ENCODE measurements at regions not wholly inside any gene's neighbourhood (a gene's known extent, or its start where the extent isn't known, plus 50 kb on each side); places are given as distances from the start of the nearest gene placed in this dataset.

DNA sequence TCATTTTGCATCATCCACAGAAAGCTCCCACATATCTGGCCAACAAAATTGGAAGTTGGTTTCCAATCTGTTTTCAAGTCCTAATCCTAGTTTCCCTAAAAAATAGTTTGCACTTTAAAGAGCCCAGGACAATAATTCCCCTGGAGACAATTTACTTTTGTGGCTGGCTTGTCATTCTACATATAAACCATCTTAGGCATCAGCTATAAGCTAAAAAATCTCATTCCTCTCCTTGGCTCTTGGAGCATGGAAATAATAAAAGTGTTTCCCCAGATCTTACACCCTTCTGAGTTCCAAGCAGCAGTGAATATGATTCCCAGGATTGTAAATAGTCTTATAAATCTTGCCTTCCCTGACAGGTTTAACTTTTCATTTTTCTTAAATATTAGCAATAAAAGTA is 89.1 kb upstream of the NUDT4 start:
- POLR2A ChIA-PET: interaction anchor here (0.6 to 1.0 kb wide), 2 partner anchors 11 to 22 kb away, joined by 3 read pairs; no protein-coding TSS in a partner anchor
- no peak for DNase-seq (ENCODE audit: low spot score)
- H3K4me3 ChIP-seq (ENCODE audit: low read depth, low read length, poor library complexity, severe bottlenecking): no peak overlapping the region
- H3K4me1 ChIP-seq (ENCODE audit: insufficient read depth, low read length, poor library complexity, severe bottlenecking): no peaks in the 10 kb centered on the region
- no peaks in the 10 kb centered on the region for H3K36me3 ChIP-seq (ENCODE audit: insufficient read depth, low read length)
- H4K20me1 ChIP-seq (ENCODE audit: insufficient read depth, low read length): no peaks in the 10 kb centered on the region
- no peak overlapping the region for H3K4me2 ChIP-seq (ENCODE audit: low read length)
- CTCF ChIA-PET (ENCODE audit: unreplicated experiment): no interaction called here
- no peaks in the 10 kb centered on the region for H3K9me3 ChIP-seq (ENCODE audit: low read length)
- no peak overlapping the region for H2AFZ ChIP-seq (ENCODE audit: low read length)
- TF ChIP-seq, protein P1, sequence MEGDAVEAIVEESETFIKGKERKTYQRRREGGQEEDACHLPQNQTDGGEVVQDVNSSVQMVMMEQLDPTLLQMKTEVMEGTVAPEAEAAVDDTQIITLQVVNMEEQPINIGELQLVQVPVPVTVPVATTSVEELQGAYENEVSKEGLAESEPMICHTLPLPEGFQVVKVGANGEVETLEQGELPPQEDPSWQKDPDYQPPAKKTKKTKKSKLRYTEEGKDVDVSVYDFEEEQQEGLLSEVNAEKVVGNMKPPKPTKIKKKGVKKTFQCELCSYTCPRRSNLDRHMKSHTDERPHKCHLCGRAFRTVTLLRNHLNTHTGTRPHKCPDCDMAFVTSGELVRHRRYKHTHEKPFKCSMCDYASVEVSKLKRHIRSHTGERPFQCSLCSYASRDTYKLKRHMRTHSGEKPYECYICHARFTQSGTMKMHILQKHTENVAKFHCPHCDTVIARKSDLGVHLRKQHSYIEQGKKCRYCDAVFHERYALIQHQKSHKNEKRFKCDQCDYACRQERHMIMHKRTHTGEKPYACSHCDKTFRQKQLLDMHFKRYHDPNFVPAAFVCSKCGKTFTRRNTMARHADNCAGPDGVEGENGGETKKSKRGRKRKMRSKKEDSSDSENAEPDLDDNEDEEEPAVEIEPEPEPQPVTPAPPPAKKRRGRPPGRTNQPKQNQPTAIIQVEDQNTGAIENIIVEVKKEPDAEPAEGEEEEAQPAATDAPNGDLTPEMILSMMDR (conservative IDR thresholded peaks at IDR 0.05; ENCODE audit: low read length): no peak
- TF ChIP-seq EZH2phosphoT487 (IDR thresholded peaks at IDR 0.05; ENCODE audit: borderline replicate concordance, low read depth, low read length): no peak
- no peaks in the 10 kb centered on the region for H3K79me2 ChIP-seq (ENCODE audit: insufficient read depth, low read depth, low read length)
- H3K27ac ChIP-seq (ENCODE audit: low read depth, low read length, poor library complexity, severe bottlenecking): no peak overlapping the region
- no TSS peak for BruUV-seq (replicated peaks)
- no peaks in the 10 kb centered on the region for H3K9me2 ChIP-seq (ENCODE audit: insufficient read depth, low read length)
- intact Hi-C loops (cut with micrococcal nuclease; ENCODE audit: unreplicated experiment): loop anchor here (5.0 kb wide), 1 partner anchor 191 kb away; no protein-coding TSS in a partner anchor

DNA sequence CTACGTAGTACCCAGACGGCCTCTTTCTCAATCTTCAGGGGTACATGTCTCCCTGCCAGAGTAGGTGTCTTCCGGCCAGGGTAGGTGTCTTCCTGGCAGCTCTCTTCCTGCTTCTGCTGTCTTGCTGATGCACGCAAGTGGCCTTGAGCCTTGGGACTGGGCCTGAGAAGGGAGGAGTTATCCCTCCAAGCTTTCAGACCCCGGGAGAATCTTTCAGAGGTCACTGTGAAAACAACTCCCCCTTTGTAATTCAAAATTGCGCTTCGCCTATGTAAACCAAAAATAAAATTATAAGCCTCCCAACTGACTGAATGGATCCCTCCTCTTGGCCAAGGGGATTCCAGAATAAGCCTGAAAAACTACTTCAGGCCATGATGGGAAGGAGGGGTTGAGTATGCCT is 87.3 kb upstream of the NUDT4 start:
- Histone ChIP-seq H3K4me1 (ENCODE audit: insufficient read depth, low read length, poor library complexity, severe bottlenecking) (no peaks in the 10 kb centered on the region), H3K79me2 (ENCODE audit: insufficient read depth, low read depth, low read length) (no peaks in the 10 kb centered on the region), H3K9me2 (ENCODE audit: insufficient read depth, low read length) (no peaks in the 10 kb centered on the region), H3K36me3 (ENCODE audit: insufficient read depth, low read length) (no peaks in the 10 kb centered on the region), H2AFZ (ENCODE audit: low read length) (no peak overlapping the region), H3K4me2 (ENCODE audit: low read length) (no peak overlapping the region), H4K20me1 (ENCODE audit: insufficient read depth, low read length) (no peaks in the 10 kb centered on the region), H3K4me3 (ENCODE audit: low read depth, low read length, poor library complexity, severe bottlenecking) (no peak overlapping the region), H3K27ac (ENCODE audit: low read depth, low read length, poor library complexity, severe bottlenecking) (no peak overlapping the region), H3K9me3 (ENCODE audit: low read length) (no peaks in the 10 kb centered on the region)
- no TSS peak for BruUV-seq (replicated peaks)
- intact Hi-C loops (cut with micrococcal nuclease; ENCODE audit: unreplicated experiment): no loop called here
- POLR2A ChIA-PET: no interaction called here
- no peak for DNase-seq (ENCODE audit: low spot score)
- CTCF ChIA-PET (ENCODE audit: unreplicated experiment): no interaction called here
- TF ChIP-seq, protein P1 (conservative IDR thresholded peaks at IDR 0.05; ENCODE audit: low read length): no peak
- TF ChIP-seq EZH2phosphoT487 (IDR thresholded peaks at IDR 0.05; ENCODE audit: borderline replicate concordance, low read depth, low read length): no peak

DNA sequence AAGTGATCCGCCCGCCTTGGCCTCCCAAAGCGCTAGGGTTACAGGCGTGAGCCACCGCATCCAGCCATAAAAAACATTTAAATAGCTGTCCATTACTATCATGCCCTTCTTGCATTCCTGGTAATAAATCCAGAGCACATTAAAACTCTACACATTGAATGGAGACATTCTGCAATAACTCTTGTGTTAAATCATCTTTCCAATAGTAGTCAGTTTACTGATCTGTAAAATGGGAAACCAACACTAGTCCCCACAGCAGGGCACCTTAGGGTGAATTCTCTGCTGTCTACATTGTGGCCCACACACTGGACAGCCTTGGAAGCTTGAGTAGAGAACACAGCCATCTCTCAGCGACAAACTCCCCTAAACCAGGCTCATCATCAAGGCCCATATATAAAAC is 85.5 kb upstream of the NUDT4 start:
- Histone ChIP-seq H3K79me2 (ENCODE audit: insufficient read depth, low read depth, low read length) (no peaks in the 10 kb centered on the region), H3K4me1 (ENCODE audit: insufficient read depth, low read length, poor library complexity, severe bottlenecking) (no peaks in the 10 kb centered on the region), H3K27ac (ENCODE audit: low read depth, low read length, poor library complexity, severe bottlenecking) (no peak overlapping the region), H3K9me3 (ENCODE audit: low read length) (no peaks in the 10 kb centered on the region), H3K36me3 (ENCODE audit: insufficient read depth, low read length) (no peaks in the 10 kb centered on the region), H3K9me2 (ENCODE audit: insufficient read depth, low read length) (no peaks in the 10 kb centered on the region), H3K4me3 (ENCODE audit: low read depth, low read length, poor library complexity, severe bottlenecking) (no peak overlapping the region), H2AFZ (ENCODE audit: low read length) (no peak overlapping the region), H4K20me1 (ENCODE audit: insufficient read depth, low read length) (no peaks in the 10 kb centered on the region), H3K4me2 (ENCODE audit: low read length) (no peak overlapping the region)
- TF ChIP-seq, protein P1 (conservative IDR thresholded peaks at IDR 0.05; ENCODE audit: low read length): no peak
- no peak for TF ChIP-seq EZH2phosphoT487 (IDR thresholded peaks at IDR 0.05; ENCODE audit: borderline replicate concordance, low read depth, low read length)
- intact Hi-C loops (cut with micrococcal nuclease; ENCODE audit: unreplicated experiment): no loop called here
- no TSS peak for BruUV-seq (replicated peaks)
- DNase-seq (ENCODE audit: low spot score): no peak
- ChIA-PET CTCF (ENCODE audit: unreplicated experiment) (no interaction called here), POLR2A (interaction anchor here (1.0 kb wide), 1 partner anchor 34 kb away, joined by 3 read pairs; no protein-coding TSS in a partner anchor)

All from OCI-LY7 (cell line).